ENCODE measurements at regions not wholly inside any gene's neighbourhood (a gene's known extent, or its start where the extent isn't known, plus 50 kb on each side); places are given as distances from the start of the nearest gene placed in this dataset.
A peak's percentile ranks its signal among the peaks of the same experiment; 100 is the strongest.

DNA sequence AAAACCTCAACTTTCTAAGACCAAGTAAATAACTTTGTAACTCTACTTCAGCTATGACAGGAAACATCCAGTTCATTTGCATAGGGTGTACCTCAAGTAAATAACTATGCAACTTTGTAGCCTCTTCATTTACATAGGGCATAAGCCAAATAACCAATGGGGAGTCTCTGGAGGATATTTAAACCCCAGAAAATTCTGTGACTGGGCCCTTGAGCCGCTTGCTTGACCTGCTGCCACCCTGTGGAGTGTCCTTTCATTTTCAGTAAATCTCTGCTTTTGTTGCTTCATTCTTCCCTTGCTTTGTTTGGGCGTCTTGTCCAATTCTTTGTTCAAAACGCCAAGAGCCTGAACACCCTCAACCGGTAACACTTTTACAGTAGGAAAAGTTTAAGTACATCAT, 1112.7 kb upstream of the NRXN1 start:
- H3K36me3 ChIP-seq, result no peaks in the 10 kb centered on the region
- no peak overlapping the region for H3K4me3 ChIP-seq
- no peaks in the 10 kb centered on the region for H3K27me3 ChIP-seq
- no peak overlapping the region for H3K27ac ChIP-seq
- ATAC-seq (no peak), DNase-seq (no peak)
- H3K9me3 ChIP-seq, result no peaks in the 10 kb centered on the region
- intact Hi-C loops (cut with DNase I), result no loop called here
- H3K4me1 ChIP-seq, result peaks cover 0 to 6% (median 0%) of the 10 kb centered on the region in 9 donors
- 85% methylated on average over 4 of the region's 4 CpGs for whole genome bisulfite sequencing, 2 donors
- TF ChIP-seq, protein P1, sequence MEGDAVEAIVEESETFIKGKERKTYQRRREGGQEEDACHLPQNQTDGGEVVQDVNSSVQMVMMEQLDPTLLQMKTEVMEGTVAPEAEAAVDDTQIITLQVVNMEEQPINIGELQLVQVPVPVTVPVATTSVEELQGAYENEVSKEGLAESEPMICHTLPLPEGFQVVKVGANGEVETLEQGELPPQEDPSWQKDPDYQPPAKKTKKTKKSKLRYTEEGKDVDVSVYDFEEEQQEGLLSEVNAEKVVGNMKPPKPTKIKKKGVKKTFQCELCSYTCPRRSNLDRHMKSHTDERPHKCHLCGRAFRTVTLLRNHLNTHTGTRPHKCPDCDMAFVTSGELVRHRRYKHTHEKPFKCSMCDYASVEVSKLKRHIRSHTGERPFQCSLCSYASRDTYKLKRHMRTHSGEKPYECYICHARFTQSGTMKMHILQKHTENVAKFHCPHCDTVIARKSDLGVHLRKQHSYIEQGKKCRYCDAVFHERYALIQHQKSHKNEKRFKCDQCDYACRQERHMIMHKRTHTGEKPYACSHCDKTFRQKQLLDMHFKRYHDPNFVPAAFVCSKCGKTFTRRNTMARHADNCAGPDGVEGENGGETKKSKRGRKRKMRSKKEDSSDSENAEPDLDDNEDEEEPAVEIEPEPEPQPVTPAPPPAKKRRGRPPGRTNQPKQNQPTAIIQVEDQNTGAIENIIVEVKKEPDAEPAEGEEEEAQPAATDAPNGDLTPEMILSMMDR (IDR thresholded peaks at IDR 0.05), result no peak

DNA sequence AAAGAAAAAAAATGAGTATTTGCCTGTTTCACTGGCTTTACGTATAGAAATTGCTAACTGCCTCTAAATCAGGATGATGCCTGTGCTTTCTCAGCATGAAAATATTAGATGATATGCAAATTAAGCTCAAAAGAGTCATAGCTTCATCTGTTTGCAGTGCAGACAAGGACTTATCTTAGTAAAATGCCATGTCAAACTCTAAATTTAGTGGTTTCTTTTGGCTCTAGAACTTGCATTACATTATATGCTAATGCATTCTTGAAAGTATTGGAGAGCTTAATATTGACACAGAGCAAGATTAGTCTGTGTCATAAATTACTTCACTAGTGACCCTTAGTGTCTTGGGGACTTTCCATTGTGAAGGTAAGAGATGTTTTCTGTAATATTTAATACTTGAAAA, 1109.1 kb upstream of the NRXN1 start:
- TF ChIP-seq, protein P1 (IDR thresholded peaks at IDR 0.05), result no peak
- Histone ChIP-seq H3K36me3 (no peaks in the 10 kb centered on the region), H3K4me3 (no peak overlapping the region), H3K9me3 (no peaks in the 10 kb centered on the region), H3K27me3 (no peaks in the 10 kb centered on the region), H3K4me1 (peaks cover 0 to 6% (median 0%) of the 10 kb centered on the region in 9 donors), H3K27ac (no peak overlapping the region)
- DNase-seq (no peak), ATAC-seq (peak in 1 of 8 donors; percentile 63)
- 57 to 61% methylated on average over 1 of the region's 1 CpG for WGBS, 2 donors
- intact Hi-C loops (cut with DNase I), result no loop called here

DNA sequence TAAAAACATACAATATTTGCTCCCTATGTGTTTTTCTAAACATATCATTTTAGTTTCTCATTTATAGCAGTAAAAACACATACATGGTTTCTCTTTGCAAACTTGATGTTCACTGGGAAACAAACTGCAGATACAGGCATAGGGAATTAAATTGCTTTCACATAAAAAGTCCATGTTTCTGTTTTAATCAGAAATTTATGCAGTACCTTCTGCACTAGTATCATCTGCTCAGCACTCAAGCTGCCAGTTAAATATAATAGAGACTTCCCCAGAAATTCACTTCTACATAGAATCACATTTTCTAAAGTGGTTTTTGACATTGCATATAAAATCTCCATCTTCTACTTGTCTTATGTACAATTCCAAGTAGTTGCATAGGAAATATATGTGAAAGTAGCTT, 1107.3 kb upstream of the NRXN1 start:
- no peak for ATAC-seq
- no peak for DNase-seq
- H3K4me1 ChIP-seq, result peaks cover 0 to 6% (median 0%) of the 10 kb centered on the region in 9 donors
- H3K27ac ChIP-seq, result no peak overlapping the region
- intact Hi-C loops (cut with DNase I), result no loop called here
- no peaks in the 10 kb centered on the region for H3K27me3 ChIP-seq
- no peak overlapping the region for H3K4me3 ChIP-seq
- no peaks in the 10 kb centered on the region for H3K36me3 ChIP-seq
- TF ChIP-seq, protein P1 (IDR thresholded peaks at IDR 0.05), result no peak
- no peaks in the 10 kb centered on the region for H3K9me3 ChIP-seq

DNA sequence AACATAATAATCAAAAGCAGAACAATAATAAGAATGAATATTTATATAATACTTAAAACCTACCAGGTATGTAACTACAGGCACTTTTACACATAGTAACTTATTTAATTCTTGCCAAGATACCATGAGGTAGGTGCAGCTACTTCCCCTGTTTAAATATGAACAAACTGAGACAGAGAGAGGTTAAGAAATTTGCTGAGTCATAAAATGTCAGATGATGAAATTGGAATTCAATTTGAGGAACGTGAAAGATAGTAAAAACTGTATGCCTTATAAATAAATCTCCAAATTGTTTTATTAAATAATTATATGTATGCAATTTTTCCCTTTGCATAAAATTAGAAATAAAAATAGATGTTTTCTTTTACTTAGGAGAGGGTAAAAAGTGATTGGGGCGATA, 1103.3 kb upstream of the NRXN1 start:
- TF ChIP-seq, protein P1 (IDR thresholded peaks at IDR 0.05), result no peak
- no peak overlapping the region for H3K27ac ChIP-seq
- intact Hi-C loops (cut with DNase I), result no loop called here
- no peaks in the 10 kb centered on the region for H3K36me3 ChIP-seq
- peaks cover 0 to 10% (median 0%) of the 10 kb centered on the region in 11 donors for H3K9me3 ChIP-seq
- DNase-seq (no peak), ATAC-seq (no peak)
- H3K4me1 ChIP-seq, result no peaks in the 10 kb centered on the region
- WGBS, 2 donors, result 69 to 74% methylated on average over 2 of the region's 2 CpGs
- no peak overlapping the region for H3K4me3 ChIP-seq
- H3K27me3 ChIP-seq, result no peaks in the 10 kb centered on the region

DNA sequence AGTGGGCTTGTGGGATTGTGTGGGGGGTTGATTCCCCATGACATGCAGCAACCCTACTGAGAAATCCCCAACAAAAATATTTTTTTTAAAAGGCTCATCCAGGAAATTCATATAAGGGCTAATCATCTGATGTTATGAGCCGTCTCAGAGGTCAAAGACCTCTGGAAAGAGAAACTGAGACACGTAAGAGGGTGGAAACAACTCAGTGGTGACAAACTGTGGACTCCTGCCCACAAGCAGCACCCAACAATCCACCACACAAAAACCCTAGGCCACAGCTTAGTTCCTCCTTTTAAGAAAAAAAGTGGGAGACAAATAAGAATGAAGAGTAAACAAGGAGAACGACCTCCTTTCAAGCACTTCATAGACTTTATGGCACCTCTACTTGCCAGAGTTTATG, 1096.1 kb upstream of the NRXN1 start:
- H3K36me3 ChIP-seq, result no peaks in the 10 kb centered on the region
- 65 to 72% methylated on average over 3 of the region's 3 CpGs for WGBS, 2 donors
- H3K27ac ChIP-seq, result no peak overlapping the region
- intact Hi-C loops (cut with DNase I), result no loop called here
- H3K4me1 ChIP-seq, result no peaks in the 10 kb centered on the region
- no peak for DNase-seq
- H3K27me3 ChIP-seq, result no peaks in the 10 kb centered on the region
- TF ChIP-seq, protein P1 (IDR thresholded peaks at IDR 0.05), result no peak
- H3K9me3 ChIP-seq, result peaks cover 0 to 17% (median 0%) of the 10 kb centered on the region in 11 donors
- no peak overlapping the region for H3K4me3 ChIP-seq
- no peak for ATAC-seq
